ENCODE measurements at regions not wholly inside any gene's neighbourhood (a gene's known extent, or its start where the extent isn't known, plus 50 kb on each side); places are given as distances from the start of the nearest gene placed in this dataset.

- TF ChIP-seq CTCF (IDR thresholded peaks at IDR 0.05) (no peak), POLR2A (IDR thresholded peaks at IDR 0.05) (no peak)
These were observed 65.6 kb downstream of the IFI44 start for GRCh38 chr1:78715181-78715661.

Measured in uterus (tissue), 2 donors.